C4-2B (cell line): ENCODE measurements at regions not wholly inside any gene's neighbourhood (a gene's known extent, or its start where the extent isn't known, plus 50 kb on each side); places are given as distances from the start of the nearest gene placed in this dataset.

ENCODE experiments used
- ZFX ChIP-seq: fragments of 450-650 bp; IDR thresholded peaks from 2 replicates; pipeline ENCODE4 v1.6.1; 2017
- TF ChIP-seq, protein P1 (sequence below): fragments of 450-650 bp; conservative IDR thresholded peaks from 2 replicates; pipeline ENCODE4 v1.5.1; 2017; ENCODE audit warnings: mild to moderate bottlenecking

- TF ChIP-seq, protein P1, sequence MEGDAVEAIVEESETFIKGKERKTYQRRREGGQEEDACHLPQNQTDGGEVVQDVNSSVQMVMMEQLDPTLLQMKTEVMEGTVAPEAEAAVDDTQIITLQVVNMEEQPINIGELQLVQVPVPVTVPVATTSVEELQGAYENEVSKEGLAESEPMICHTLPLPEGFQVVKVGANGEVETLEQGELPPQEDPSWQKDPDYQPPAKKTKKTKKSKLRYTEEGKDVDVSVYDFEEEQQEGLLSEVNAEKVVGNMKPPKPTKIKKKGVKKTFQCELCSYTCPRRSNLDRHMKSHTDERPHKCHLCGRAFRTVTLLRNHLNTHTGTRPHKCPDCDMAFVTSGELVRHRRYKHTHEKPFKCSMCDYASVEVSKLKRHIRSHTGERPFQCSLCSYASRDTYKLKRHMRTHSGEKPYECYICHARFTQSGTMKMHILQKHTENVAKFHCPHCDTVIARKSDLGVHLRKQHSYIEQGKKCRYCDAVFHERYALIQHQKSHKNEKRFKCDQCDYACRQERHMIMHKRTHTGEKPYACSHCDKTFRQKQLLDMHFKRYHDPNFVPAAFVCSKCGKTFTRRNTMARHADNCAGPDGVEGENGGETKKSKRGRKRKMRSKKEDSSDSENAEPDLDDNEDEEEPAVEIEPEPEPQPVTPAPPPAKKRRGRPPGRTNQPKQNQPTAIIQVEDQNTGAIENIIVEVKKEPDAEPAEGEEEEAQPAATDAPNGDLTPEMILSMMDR, result no peak
- TF ChIP-seq ZFX, result no peak
Measured at GRCh38 chr12:19957308-19958125, 410.8 kb upstream of the PDE3A start.
